HG02759 (cell line): ENCODE measurements at regions not wholly inside any gene's neighbourhood (a gene's known extent, or its start where the extent isn't known, plus 50 kb on each side); places are given as distances from the start of the nearest gene placed in this dataset.

Experiments
- ATAC-seq: cut with Tn5 transposase; IDR thresholded peaks from one replicate; pipeline ENCODE4 v1.9.1; 2021; ENCODE audit warnings: mild to moderate bottlenecking, moderate library complexity; ENCODE audit not compliant: unreplicated experiment

DNA sequence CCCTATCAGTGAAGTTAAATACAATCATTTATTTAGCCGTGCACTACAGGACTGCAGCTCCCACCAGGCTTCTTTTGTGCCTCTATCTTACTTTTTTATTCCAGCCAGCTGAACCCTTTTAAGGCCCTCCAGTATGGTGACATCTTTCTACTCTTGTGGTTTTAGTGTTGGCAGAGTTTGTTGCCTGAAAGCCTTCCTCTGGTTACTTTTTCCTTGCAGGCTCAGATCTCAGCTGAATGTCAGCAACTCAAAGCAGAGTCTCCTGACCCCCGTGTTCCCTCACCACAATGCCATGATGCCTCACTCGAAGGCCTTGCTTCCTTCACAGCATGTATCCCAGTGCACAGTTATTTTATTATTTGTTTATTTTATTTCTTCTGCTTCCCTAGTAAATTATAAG lies 818.9 kb upstream of the LCORL start:
- no peak for ATAC-seq

- no peak for ATAC-seq
Observed at GRCh38 chr4:18816228-18816895, 794.8 kb upstream of the LCORL start.

DNA sequence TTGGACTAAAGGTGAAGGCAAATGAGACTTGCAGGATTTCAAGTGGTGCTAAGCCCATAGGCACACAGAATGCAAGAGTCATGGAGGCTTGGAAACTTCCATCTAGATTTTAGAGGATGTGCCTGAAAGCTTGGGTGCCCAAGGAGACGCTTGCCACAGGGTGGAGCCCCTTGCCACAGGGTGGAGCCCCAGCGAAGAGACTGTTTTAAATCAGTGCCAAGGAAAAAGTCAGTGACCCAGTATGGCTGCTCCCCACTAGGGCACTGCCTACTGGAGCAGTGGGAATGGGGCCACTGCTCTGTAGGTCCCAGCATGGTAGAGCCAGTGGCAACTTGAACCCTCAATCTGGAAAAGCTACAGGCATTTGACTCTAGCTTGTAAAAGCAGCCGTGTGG lies 794.2 kb upstream of the LCORL start:
- ATAC-seq: no peak

DNA sequence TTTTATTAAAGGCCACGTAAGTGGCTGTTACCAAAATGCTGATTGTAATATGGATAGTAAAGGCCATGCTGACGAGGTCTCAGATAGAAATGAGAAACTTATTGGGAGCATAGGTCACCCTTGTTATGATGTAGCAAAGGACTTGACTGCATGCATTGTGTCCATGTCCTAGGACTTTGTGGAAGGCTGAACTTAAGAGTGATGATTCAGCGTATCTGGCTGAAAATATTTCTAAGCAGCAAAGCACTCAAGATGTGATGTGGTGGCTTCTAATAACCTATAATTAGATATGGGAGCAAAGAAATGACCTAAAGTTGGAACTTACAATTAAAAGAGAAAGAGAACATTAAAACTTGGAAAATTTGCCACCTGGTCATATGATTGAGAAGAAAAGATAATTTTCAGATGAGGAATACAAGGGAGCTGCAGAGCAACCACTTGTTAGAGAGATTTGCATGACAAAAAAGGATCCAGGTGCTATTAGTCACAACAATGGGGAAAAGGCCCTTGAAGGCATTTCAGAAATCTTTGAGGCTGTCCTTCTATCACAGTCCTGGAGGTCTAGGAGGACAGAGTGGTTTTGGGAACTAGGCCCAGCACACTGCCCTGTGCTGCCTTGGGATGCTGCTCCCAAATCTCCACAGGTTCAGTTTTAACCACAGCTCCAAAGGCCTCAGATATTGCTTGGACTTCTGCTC lies 793.7 kb upstream of the LCORL start:
- no peak for ATAC-seq

DNA sequence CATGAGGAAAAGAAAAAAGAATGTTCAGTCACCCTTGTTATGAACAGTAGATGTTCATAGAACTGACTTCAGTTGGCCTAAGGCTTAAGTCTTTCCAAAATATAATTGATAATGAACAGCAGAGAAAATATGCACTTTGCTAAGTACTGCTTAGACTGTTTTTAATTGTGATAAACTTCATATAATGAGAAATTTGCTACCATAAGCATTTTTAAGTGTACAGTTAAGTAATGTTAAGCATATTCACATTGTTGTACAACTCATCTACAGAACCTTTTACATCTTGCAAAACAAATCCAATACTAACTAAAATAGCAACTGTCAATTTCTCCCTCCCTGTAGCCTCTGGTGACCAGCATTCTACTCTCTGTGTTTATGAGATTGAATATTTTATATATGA lies 792.2 kb upstream of the LCORL start:
- no peak for ATAC-seq

DNA sequence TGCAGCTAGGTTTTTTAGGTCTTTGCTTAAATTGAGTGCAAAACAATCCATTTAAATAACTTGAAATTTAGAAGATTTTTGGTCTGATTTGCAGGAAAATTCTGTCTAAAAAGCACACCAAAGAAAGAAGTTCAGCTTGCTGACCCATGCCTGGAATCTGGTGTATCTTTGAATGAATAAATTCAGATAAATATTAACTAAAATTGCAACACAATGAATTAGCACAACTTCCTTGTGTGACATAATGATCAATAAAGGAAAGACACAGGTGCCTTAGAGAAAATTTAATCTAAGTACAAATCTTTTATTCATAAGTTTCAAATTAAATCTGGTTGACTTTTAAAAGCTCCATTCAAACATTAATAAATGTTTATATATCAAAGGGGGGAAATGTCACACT lies 791.5 kb upstream of the LCORL start:
- no peak for ATAC-seq

DNA sequence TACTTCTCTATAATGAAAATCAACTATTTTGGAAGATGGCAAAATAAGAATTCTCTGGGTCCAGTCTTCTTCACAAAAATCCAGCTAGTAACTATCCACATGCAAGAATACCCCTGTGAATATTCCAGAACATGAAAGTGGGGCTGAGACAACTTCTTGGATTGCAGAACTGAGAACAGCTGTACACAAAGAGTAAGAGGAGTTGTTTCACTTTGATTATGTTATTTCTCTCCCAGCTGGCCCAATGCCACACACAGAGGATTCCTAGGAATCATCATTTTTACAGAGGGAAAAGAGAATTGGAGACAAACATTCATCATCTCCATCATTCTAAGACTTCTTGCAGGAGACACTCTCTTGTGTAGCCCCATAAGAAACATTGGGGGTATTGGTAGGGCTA lies 782.2 kb upstream of the LCORL start:
- ATAC-seq: no peak

- no peak for ATAC-seq
Observed at GRCh38 chr4:18798123-18798522, 776.6 kb upstream of the LCORL start.

DNA sequence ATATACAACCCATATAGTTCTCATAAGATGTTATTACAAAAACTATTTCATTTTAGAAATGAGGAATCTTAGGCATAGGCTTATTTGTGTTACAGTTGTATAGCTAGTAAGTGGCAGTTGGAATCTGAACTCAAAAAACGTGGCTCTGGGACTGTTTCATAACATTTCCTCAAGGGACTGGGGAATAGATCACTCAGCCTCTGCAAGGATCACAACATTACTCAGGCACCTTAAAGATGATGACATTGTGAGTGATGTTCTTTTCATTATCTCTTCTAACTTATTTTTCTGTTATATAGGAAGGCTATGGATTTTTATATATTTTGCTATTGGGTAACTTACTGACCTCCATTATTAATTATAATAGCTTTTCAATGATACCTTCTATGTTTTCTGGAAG lies 774.2 kb upstream of the LCORL start:
- ATAC-seq: no peak

GRCh38 chr4:18777190-18777930 lies 755.8 kb upstream of the LCORL start:
- no peak for ATAC-seq

DNA sequence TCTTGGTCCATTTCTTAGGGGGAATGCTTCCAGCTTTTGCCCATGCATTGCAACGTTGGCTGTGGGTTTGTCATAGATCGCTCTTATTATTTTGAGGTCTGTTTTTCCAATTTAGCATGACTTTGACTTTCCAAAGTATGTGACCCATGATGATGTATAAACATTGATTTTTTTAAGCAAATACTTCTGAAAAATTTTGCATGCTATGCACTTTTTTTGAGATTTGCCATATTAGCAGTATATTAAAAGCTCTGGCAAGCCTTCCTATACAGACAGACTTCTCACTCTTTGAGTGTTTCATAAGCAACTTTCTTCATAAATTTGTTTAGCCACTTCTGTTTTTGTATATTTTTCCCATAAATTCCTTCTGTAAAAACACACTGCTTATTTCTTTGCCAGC lies 746.4 kb upstream of the LCORL start:
- ATAC-seq: no peak

DNA sequence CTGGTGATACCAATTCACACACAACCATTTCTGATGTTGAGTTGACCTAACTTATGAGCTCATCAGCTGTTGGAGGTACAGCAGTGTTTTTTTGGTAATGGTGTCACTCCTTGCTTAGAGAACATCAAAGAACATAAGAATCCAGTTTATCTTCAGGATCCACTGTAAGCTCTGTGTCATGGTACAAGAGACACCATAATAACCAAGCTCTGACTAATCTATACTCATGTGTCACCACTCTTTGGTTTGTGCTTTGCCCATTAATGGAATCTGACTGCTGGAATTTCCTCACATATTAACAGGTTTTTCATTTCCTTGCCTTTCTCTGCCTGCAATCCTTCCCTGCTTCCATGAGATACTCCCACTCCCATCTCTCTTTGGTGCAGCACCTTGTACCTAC lies 735.1 kb upstream of the LCORL start:
- no peak for ATAC-seq

- ATAC-seq: no peak
Observed at GRCh38 chr4:18754180-18754579, 732.6 kb upstream of the LCORL start.

DNA sequence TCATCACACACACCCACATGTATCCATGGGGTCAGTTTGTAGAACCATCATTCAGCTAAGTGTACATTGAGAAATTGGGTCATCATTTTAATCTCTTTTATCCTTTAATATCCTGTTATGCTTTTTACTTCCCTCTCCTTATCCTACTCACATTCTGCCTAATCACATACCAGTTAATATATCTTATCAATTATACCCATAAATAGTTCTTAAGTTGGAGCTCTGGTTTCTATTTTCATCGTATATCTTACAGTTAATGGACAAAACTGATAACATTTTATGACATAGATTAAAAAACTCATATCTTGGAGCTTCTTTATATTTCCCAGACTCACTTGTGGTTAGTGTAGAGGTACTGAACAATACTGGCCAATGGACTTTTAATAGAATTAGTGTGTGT lies 729.5 kb upstream of the LCORL start:
- ATAC-seq: no peak

- ATAC-seq: no peak
Observed at GRCh38 chr4:18749391-18749790, 727.8 kb upstream of the LCORL start.

DNA sequence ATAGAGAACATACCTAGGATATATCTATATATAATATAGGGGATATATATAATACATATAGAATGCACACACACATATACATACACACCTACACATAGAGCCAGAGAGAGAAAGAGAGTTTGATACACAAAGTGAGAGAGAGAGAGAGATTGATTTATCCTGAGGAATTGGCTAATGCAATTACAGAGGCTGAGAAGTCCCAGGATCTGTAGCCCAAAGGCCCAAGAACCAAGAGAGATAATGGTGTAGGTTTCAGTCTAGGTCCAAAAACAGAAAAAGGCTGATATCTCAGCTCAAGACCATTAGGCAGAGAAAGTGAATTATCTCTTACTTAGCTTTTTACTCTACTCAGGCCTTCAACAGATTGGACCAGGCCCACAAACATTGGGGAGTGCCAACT lies 715.0 kb upstream of the LCORL start:
- no peak for ATAC-seq

DNA sequence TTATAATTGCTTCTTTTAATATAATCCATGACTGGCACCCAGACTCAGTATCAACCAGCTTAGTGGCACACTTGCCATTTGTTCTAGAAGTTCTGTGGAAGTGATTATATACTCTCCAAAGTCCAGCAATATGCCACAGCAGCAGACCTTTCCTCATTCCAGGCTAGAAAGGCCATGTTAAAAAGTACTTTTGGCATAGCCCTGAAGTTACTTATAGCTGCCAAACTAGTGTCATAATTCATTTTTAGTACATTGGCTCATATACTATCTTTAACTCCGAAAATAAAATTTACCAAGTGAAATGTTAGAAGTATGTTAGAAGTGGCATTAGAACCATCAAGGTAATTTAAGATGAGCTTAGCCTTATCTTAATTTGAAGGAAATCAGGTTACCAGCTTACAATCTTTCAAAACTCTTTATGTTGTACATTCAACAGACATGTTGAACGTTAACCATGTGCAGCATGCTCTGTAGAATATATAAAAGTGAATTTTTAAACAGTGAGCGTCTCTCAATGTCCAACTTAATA lies 714.2 kb upstream of the LCORL start:
- ATAC-seq: no peak

DNA sequence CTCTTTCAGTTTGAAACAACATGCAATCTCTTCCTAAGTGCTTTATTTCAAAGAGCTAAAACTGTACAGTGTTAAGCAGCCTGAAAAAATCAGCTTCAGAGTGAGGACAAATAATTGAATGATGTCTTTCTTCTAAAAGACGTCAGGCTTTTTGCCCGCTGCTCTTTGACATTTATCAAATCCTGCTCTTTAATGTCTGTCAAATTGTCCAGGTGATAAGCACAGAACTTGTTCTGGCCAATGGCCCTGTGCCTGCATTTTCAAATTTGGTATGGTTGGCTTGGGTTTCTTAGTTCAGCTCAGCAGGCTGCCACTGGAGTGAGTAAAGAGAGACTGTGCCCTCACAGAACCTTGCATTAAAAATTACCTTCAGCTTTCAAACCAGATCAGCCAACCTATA lies 712.9 kb upstream of the LCORL start:
- ATAC-seq: no peak

DNA sequence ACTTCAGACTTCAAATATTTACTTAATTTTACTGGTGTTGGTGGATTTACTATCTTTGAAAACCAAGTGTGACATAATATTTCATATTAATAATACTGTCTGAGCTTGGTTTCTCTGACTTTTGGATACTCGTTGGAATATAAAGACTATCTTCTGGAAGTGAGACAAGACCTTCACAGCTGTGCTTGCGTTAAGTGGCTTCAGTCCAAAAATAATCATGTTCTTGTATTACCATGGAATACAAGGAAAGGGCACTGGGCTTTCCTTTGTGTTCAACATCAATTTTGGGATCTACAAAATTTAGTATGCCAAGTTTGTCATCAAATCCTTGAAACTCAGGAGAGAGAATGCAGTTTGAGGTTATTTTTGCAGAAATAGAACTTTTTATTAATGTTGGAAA lies 712.4 kb upstream of the LCORL start:
- no peak for ATAC-seq

DNA sequence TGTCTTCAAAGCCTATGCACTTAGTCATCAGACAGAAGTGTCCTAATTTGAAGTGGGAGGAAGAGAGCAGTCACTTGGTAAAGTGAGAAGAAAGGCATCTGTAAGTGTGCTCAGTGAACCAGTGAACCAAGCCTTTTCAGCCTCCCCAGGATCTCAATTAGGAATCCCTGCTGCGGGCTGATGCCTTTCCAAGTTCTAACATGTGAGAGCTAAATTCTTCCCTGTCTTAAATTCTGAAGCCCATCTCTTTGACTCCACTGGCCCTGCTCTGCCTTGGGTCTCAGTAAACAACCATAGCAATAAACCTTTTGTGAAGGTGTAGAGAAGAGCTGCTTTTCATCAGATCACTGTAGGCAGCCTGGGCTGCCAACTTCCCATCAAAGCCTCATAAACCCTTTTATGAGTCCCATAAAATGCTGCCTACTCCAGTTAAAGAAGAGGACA lies 701.2 kb upstream of the LCORL start:
- ATAC-seq: no peak

DNA sequence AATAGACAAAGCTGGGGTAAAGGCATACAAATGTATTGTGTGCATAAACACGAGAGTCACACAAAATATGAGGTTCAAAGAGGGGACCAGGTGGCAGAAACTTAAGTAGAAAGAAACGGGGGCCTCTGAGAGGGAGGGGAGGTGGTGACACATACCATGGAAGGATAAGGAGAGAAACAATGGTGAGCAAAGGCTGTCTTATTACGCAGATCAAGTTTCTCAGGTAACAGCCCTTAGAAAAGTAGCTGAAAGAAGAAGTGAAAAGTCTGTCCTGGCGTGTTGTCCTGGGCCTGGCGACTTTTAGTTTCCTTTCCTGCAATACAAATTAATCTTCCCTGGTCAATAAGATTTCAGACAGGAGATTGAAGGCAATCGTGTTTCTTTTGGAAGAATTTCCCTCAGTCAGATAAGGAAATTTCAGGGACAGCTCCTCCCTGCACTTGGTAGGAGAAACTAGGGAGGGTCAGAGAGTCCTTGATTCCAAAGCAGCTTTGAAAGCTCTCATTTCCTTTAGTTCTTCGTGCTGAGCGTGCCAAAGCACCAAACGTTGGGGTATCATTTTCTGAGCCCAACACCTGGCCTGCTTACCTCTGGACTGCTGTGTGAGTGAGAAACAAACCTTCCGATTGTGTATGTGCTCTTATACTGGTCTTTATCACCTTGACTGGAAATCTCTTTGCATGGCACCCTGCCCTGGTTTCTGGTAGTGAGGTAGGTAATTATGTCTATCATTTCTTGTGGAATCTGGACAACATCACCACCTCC lies 676.7 kb upstream of the LCORL start:
- ATAC-seq: no peak
